ENCODE measurements at regions not wholly inside any gene's neighbourhood (a gene's known extent, or its start where the extent isn't known, plus 50 kb on each side); places are given as distances from the start of the nearest gene placed in this dataset.

DNA sequence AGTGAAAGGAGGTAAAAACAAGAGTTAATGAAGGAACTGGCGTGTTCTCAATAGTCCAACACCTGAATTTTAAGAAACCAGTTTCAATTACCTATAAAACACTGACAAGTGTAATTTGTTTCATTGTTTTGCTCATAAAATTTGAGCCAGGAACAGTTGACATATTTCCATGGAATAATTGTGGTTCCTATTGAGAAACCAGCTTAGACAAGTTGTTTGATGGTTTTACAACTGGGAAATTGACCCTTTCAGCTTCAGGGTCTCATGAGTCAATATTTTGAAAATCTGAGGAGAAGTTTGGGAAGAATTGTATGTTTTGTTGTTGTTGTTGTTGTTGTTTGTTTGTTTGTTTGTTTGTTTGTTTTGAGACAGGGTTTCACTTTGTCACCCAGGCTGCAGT lies 69.1 kb upstream of the GADD45A start:
- Mint-ChIP-seq H3K36me3 (no peaks in the 10 kb centered on the region), H3K4me1 (no peaks in the 10 kb centered on the region), H3K9me3 (peaks cover 3% of the 10 kb centered on the region), H3K4me3 (no peak overlapping the region), H3K27ac (no peak overlapping the region), H3K27me3 (peaks cover 17% of the 10 kb centered on the region)
- ATAC-seq (ENCODE audit: low read depth) (no peak), DNase-seq (ENCODE audit: low spot score in 2 of 2) (no peak)

GRCh38 chr1:67616394-67616985 lies 68.5 kb upstream of the GADD45A start:
- DNase-seq (ENCODE audit: low spot score in 2 of 2) (no peak), ATAC-seq (ENCODE audit: low read depth) (no peak)
- Mint-ChIP-seq H3K27ac (no peak overlapping the region), H3K4me3 (no peak overlapping the region), H3K4me1 (no peaks in the 10 kb centered on the region), H3K36me3 (no peaks in the 10 kb centered on the region), H3K9me3 (peaks cover 3% of the 10 kb centered on the region), H3K27me3 (peaks cover 14% of the 10 kb centered on the region)

DNA sequence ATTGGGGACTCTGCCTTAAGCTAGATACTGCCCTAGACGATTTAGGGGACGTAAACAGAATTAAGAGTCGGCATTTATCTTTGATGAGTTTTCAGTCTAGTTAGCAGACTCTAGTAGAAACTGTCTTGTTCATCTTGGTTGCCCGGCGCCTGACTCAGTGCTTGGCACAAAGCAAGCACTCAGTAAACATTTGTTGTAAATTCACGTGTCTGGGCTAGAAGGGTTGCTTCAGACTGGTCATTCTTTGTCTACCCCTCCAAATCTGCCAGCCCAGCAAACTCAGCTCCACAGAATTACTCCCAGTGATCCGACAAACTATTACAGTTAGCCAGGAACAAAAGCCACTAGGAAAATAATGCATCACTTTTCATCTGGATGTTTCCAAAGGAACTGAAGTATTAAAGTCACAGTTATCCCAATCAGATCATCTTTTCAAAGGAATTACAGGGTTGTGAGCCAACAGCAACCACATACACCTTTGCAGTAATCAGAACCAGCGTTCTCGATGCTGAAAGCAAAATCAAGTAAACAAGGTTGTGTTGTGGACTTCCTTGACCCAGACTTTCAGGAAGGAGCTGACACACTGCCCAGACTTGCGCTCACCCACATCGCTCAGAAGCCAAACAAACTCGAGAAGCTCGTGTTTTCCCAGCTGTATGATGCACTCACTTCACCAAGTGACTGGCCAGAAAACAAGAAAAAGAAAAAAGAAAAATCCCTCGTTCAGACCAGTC lies 66.5 kb upstream of the GADD45A start:
- Mint-ChIP-seq H3K27ac (no peak overlapping the region), H3K27me3 (peaks cover 16% of the 10 kb centered on the region), H3K4me3 (no peak overlapping the region), H3K4me1 (no peaks in the 10 kb centered on the region), H3K36me3 (no peaks in the 10 kb centered on the region), H3K9me3 (peaks cover 3% of the 10 kb centered on the region)
- ATAC-seq (ENCODE audit: low read depth), result no peak
- no peak for DNase-seq (ENCODE audit: low spot score in 2 of 2)

- ATAC-seq (ENCODE audit: low read depth) (no peak), DNase-seq (ENCODE audit: low spot score in 2 of 2) (no peak)
- Mint-ChIP-seq H3K4me3 (no peak overlapping the region), H3K4me1 (no peaks in the 10 kb centered on the region), H3K36me3 (no peaks in the 10 kb centered on the region), H3K9me3 (peaks cover 3% of the 10 kb centered on the region), H3K27ac (no peak overlapping the region), H3K27me3 (peaks cover 16% of the 10 kb centered on the region)
These were observed 65.9 kb upstream of the GADD45A start for GRCh38 chr1:67619080-67619479.

- ATAC-seq (ENCODE audit: low read depth) (no peak), DNase-seq (ENCODE audit: low spot score in 2 of 2) (no peak)
- Mint-ChIP-seq H3K4me1 (no peaks in the 10 kb centered on the region), H3K27ac (no peak overlapping the region), H3K4me3 (no peak overlapping the region), H3K27me3 (peaks cover 22% of the 10 kb centered on the region), H3K36me3 (peaks cover 4% of the 10 kb centered on the region), H3K9me3 (peaks cover 6% of the 10 kb centered on the region)
These were observed 61.1 kb upstream of the GADD45A start for GRCh38 chr1:67623906-67624305.

- Mint-ChIP-seq H3K9me3 (peaks cover 6% of the 10 kb centered on the region), H3K36me3 (peaks cover 4% of the 10 kb centered on the region), H3K4me3 (no peak overlapping the region), H3K4me1 (no peaks in the 10 kb centered on the region), H3K27ac (no peak overlapping the region), H3K27me3 (peaks cover 17% of the 10 kb centered on the region)
- DNase-seq (ENCODE audit: low spot score in 2 of 2), result no peak
- no peak for ATAC-seq (ENCODE audit: low read depth)
These were observed 60.3 kb upstream of the GADD45A start for GRCh38 chr1:67624680-67625079.

- peaks cover 4% of the 10 kb centered on the region for H3K36me3 Mint-ChIP-seq
- no peak overlapping the region for H3K4me3 Mint-ChIP-seq
- no peak for ATAC-seq (ENCODE audit: low read depth)
- H3K27ac Mint-ChIP-seq, result no peak overlapping the region
- no peaks in the 10 kb centered on the region for H3K4me1 Mint-ChIP-seq
- DNase-seq (ENCODE audit: low spot score in 2 of 2), result no peak
- peaks cover 22% of the 10 kb centered on the region for H3K27me3 Mint-ChIP-seq
- H3K9me3 Mint-ChIP-seq, result peaks cover 6% of the 10 kb centered on the region
These were observed 58.7 kb upstream of the GADD45A start for GRCh38 chr1:67626090-67626860.

- H3K36me3 Mint-ChIP-seq, result peaks cover 4% of the 10 kb centered on the region
- ATAC-seq (ENCODE audit: low read depth) (no peak), DNase-seq (ENCODE audit: low spot score in 2 of 2) (no peak)
- no peaks in the 10 kb centered on the region for H3K4me1 Mint-ChIP-seq
- H3K27me3 Mint-ChIP-seq, result peaks cover 23% of the 10 kb centered on the region
- H3K27ac Mint-ChIP-seq, result no peak overlapping the region
- H3K4me3 Mint-ChIP-seq, result no peak overlapping the region
- H3K9me3 Mint-ChIP-seq, result peaks cover 6% of the 10 kb centered on the region
These were observed 58.2 kb upstream of the GADD45A start for GRCh38 chr1:67626861-67627235.

DNA sequence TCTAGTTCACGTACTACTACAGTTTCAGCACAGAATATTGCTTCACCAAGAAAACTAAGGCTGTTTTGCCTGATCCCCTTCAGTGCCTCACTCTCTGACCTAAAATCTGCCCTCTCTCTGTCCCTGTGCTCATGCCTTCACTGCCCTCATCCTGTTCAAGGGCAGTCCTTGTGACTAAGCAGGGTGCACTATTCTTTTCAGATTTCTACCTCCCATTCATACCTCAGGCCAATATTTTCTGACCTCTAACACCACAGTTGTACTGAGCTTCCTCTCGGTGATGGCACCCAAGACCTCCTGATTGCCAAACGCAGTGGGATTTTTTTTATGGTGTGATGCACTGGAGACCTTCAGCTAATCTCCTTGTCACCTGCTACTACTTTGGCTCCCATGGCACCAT lies 57.7 kb upstream of the GADD45A start:
- H3K27me3 Mint-ChIP-seq, result peaks cover 23% of the 10 kb centered on the region
- ATAC-seq (ENCODE audit: low read depth) (no peak), DNase-seq (ENCODE audit: low spot score in 2 of 2) (no peak)
- no peaks in the 10 kb centered on the region for H3K4me1 Mint-ChIP-seq
- peaks cover 6% of the 10 kb centered on the region for H3K9me3 Mint-ChIP-seq
- H3K4me3 Mint-ChIP-seq, result no peak overlapping the region
- H3K36me3 Mint-ChIP-seq, result peaks cover 4% of the 10 kb centered on the region
- H3K27ac Mint-ChIP-seq, result no peak overlapping the region

DNA sequence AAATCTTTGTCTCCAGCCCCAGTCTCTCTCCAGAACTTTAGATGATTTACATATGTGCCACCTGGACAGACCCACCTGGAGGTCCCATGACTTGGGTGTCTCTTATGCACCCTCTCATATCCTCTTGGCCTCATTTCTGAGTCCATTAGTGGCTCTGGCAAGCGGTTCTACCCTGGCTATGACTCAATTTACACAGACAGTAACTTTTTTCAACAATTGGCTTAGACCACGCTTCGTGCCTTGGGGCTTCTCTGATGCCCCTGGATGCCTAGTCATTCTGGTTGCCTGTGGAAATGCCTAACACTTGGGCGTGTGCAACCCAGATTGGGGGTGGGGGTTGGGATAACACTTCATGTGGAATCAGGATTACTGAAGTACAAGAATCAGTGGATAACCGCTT lies 57.1 kb upstream of the GADD45A start:
- Mint-ChIP-seq H3K27me3 (peaks cover 23% of the 10 kb centered on the region), H3K27ac (no peak overlapping the region), H3K4me3 (no peak overlapping the region), H3K4me1 (no peaks in the 10 kb centered on the region), H3K9me3 (peaks cover 6% of the 10 kb centered on the region), H3K36me3 (peaks cover 4% of the 10 kb centered on the region)
- DNase-seq (ENCODE audit: low spot score in 2 of 2) (no peak), ATAC-seq (ENCODE audit: low read depth) (no peak)

- no peak for DNase-seq (ENCODE audit: low spot score in 2 of 2)
- Mint-ChIP-seq H3K27ac (no peak overlapping the region), H3K9me3 (peaks cover 6% of the 10 kb centered on the region), H3K36me3 (peaks cover 4% of the 10 kb centered on the region), H3K4me3 (no peak overlapping the region), H3K27me3 (peaks cover 23% of the 10 kb centered on the region), H3K4me1 (peaks cover 1% of the 10 kb centered on the region)
- ATAC-seq (ENCODE audit: low read depth), result no peak
These were observed 55.5 kb upstream of the GADD45A start for GRCh38 chr1:67629370-67630075.

- H3K4me1 Mint-ChIP-seq, result peaks cover 10% of the 10 kb centered on the region
- H3K9me3 Mint-ChIP-seq, result peaks cover 6% of the 10 kb centered on the region
- ATAC-seq (ENCODE audit: low read depth) (no peak), DNase-seq (ENCODE audit: low spot score in 2 of 2) (no peak)
- H3K27ac Mint-ChIP-seq, result no peak overlapping the region
- no peak overlapping the region for H3K4me3 Mint-ChIP-seq
- peaks cover 4% of the 10 kb centered on the region for H3K36me3 Mint-ChIP-seq
- H3K27me3 Mint-ChIP-seq, result peaks cover 23% of the 10 kb centered on the region
These were observed 54.5 kb upstream of the GADD45A start for GRCh38 chr1:67630438-67631045.

DNA sequence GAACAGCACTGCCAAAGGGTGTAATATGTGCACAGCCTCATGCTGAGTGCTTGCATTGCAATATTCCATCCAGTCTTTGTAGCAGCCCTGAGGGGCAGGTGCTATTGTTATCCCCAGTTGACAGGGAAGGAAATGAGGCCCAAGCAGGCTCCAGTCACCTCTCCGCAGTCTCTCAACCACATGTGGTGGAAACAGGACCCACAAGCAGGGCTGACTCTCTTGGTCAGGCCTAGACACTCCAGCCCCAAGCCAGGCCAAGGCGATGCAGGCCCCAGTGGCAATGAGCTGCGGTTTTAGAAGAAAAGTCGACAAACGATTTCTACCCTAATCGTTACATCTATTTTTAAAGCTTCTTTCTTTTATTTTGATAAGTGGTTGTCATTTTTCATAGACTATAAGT lies 52.6 kb upstream of the GADD45A start:
- H3K4me3 Mint-ChIP-seq, result no peak overlapping the region
- no peaks in the 10 kb centered on the region for H3K36me3 Mint-ChIP-seq
- H3K9me3 Mint-ChIP-seq, result peaks cover 3% of the 10 kb centered on the region
- no peak overlapping the region for H3K27ac Mint-ChIP-seq
- peaks cover 13% of the 10 kb centered on the region for H3K4me1 Mint-ChIP-seq
- peaks cover 18% of the 10 kb centered on the region for H3K27me3 Mint-ChIP-seq
- DNase-seq (ENCODE audit: low spot score in 2 of 2) (no peak), ATAC-seq (ENCODE audit: low read depth) (no peak)

All from memory B cell (primary cell).